ENCODE measurements at regions not wholly inside any gene's neighbourhood (a gene's known extent, or its start where the extent isn't known, plus 50 kb on each side); places are given as distances from the start of the nearest gene placed in this dataset.

DNA sequence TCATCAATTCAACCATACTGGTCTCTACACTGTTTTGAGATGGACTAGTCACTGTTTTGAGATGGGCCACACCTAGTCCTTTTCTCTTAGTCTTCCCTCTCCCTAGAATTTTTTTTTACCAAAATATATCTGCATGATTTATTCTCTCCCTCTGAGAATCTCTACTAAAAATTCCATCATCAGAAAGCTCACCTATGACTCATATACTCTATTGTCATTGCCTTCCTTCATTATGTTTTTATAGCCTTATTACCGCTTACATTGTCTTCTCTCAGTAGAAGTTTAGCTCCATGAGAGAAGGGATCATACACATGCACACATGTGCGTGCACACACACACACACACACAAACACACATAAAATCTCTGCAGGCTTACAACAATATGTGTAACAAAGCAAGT, 303.6 kb downstream of the PCDH10 start:
- Histone ChIP-seq H3K9me3 (ENCODE audit: control insufficient read depth, insufficient read depth, low read length) (no peaks in the 10 kb centered on the region; the same call in 1 of the 2 replicates), H3K9me1 (ENCODE audit: insufficient read depth, low read length) (no peaks in the 10 kb centered on the region), H3K36me3 (ENCODE audit: control insufficient read depth, insufficient read depth, low read length) (no peaks in the 10 kb centered on the region), H3K4me1 (ENCODE audit: control insufficient read depth, insufficient read depth, low read length) (no peaks in the 10 kb centered on the region), H3K23ac (ENCODE audit: low read depth, low read length) (no peak overlapping the region), H3K4me2 (ENCODE audit: low read depth, low read length) (no peak overlapping the region), H3K4ac (ENCODE audit: low read depth, low read length) (no peak overlapping the region), H3K27me3 (ENCODE audit: control insufficient read depth, insufficient read depth, low read length) (no peaks in the 10 kb centered on the region), H2BK5ac (ENCODE audit: low read depth, low read length, poor library complexity, severe bottlenecking) (no peak overlapping the region), H3K9ac (ENCODE audit: low read depth, low read length) (no peak overlapping the region), H3K79me1 (ENCODE audit: low read depth in 1 of 2, low read length in 2 of 2) (no peaks in the 10 kb centered on the region), H3K14ac (replicated peaks; ENCODE audit: low read depth, low read length) (no peak overlapping the region), H4K5ac (ENCODE audit: low read depth, low read length) (no peak overlapping the region), H2BK20ac (ENCODE audit: low read depth, low read length) (no peak overlapping the region), H4K8ac (ENCODE audit: low read depth in 2 of 2, low read length in 2 of 2) (no peak overlapping the region), H4K20me1 (ENCODE audit: insufficient read depth, low read length) (no peaks in the 10 kb centered on the region), H2AK9ac (replicated peaks; ENCODE audit: low read depth, low read length, poor library complexity) (no peak overlapping the region), H2BK15ac (ENCODE audit: low read depth, low read length) (no peak overlapping the region), H4K91ac (ENCODE audit: insufficient read depth, low read depth, low read length) (no peak overlapping the region), H3K18ac (ENCODE audit: low read depth, low read length) (no peak overlapping the region), H2AFZ (replicated peaks; ENCODE audit: low read length, poor library complexity) (no peak overlapping the region), H3K56ac (ENCODE audit: extremely low read depth, insufficient read depth, low read length) (no peak overlapping the region), H2AK5ac (ENCODE audit: low read depth, low read length) (no peak overlapping the region), H3K4me3 (ENCODE audit: insufficient read depth, low read depth, low read length) (no peak overlapping the region), H3K27ac (ENCODE audit: insufficient read depth, low read length) (no peak overlapping the region), H2BK120ac (ENCODE audit: low read depth, low read length) (no peak overlapping the region)
- ATAC-seq (ENCODE audit: low read depth) (no peak), DNase-seq (no peak)
- TF ChIP-seq, protein P1, sequence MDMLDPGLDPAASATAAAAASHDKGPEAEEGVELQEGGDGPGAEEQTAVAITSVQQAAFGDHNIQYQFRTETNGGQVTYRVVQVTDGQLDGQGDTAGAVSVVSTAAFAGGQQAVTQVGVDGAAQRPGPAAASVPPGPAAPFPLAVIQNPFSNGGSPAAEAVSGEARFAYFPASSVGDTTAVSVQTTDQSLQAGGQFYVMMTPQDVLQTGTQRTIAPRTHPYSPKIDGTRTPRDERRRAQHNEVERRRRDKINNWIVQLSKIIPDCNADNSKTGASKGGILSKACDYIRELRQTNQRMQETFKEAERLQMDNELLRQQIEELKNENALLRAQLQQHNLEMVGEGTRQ (IDR thresholded peaks at IDR 0.05; ENCODE audit: low read depth, low read length) = no peak
- no peak for TF ChIP-seq POLR2A (IDR thresholded peaks at IDR 0.05; ENCODE audit: low read depth, low read length)
- no peak for TF ChIP-seq RCOR1 (IDR thresholded peaks at IDR 0.05; ENCODE audit: insufficient replicate concordance, low read length)
- no peak for TF ChIP-seq CHD1 (IDR thresholded peaks at IDR 0.05; ENCODE audit: low read depth, low read length)
- TF ChIP-seq MAFK (IDR thresholded peaks at IDR 0.05; ENCODE audit: low read depth, low read length) = no peak
- TF ChIP-seq MXI1 (IDR thresholded peaks at IDR 0.05; ENCODE audit: borderline replicate concordance, low read depth, low read length) = no peak
- intact Hi-C loops (cut with micrococcal nuclease) (no loop called here), in situ Hi-C loops (cut with MboI; ENCODE audit: low sequenced_read_pairs) (no loop called here), dilution Hi-C loops (cut with HindIII; ENCODE audit: low sequenced_read_pairs, unreplicated experiment) (no loop called here)
- WGBS, 2 experiments (ENCODE audit: extremely low coverage in 2 of 2, insufficient read length in 1 of 2) = no CpG with 5 or more reads among the region's 2 CpGs
- ChIA-PET POLR2A (ENCODE audit: unreplicated experiment) (no interaction called here), CTCF (no interaction called here)
- no TSS peak for BruUV-seq (replicated peaks)

All from IMR-90 (cell line).